ENCODE measurements at regions not wholly inside any gene's neighbourhood (a gene's known extent, or its start where the extent isn't known, plus 50 kb on each side); places are given as distances from the start of the nearest gene placed in this dataset.

DNA sequence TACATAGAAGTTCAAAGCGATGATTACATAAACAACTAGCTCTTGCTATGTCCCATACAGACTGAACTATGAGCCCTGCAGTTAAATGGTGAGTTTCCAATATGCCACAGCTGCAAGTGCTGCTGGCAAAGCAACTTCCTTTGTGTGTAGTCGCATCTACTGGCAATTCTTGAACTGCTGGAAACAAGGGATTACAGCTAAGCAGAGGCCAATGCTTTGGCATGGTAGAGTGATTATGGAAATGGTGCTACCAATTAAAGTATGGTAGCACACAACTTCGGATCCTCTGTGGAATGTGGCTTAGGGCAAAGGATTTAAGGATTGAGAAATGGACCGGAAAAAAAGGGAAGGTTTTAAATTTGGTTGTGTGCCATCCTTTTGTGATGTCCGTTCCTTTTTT lies 856.6 kb downstream of the MAT2B start:
- intact Hi-C loops (cut with DNase I): no loop called here
- DNase-seq (no peak), ATAC-seq (no peak)

DNA sequence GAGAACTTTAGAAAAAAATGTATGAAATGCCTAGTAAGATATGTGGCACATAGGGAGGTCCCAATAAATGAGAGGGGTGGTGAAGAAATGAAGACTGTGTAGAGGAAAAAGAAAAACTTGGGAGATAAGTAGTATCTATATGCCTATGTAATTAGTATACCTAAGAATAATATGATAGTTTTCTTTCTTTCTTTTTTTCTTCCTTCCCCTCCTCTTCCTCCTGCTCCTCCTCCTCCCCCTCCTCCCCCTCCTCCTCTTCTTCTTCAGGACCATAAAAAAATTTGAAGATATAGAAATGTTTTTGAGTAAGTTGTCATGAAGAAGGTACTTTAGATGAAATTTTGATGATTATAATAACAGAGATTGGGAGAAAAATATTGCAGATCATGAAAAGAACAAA lies 857.4 kb downstream of the MAT2B start:
- ATAC-seq (no peak), DNase-seq (no peak)
- intact Hi-C loops (cut with DNase I): no loop called here

GRCh38 chr5:164364237-164365208 lies 859.1 kb downstream of the MAT2B start:
- intact Hi-C loops (cut with DNase I): no loop called here
- ATAC-seq (no peak), DNase-seq (no peak)

DNA sequence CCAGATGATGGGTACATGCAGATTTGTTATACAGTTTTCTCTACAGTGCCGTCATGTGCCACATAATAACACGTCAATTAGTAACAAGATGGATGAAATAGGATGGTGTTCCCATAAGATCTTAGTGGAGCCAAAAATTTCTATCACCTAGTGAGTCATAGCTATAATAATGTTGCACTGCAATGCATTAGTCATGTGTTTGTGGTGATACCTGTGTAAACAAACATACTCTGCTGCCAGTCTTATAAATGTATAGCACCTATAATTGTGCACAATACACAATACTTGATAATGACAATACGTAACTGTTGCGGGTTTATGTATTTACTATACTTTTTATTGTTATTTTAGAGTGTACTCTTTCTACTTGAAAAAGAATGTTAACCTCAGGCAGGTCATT lies 865.4 kb downstream of the MAT2B start:
- intact Hi-C loops (cut with DNase I): no loop called here
- ATAC-seq (no peak), DNase-seq (no peak)

- ATAC-seq (no peak), DNase-seq (no peak)
- intact Hi-C loops (cut with DNase I): no loop called here
These were observed 867.5 kb downstream of the MAT2B start for GRCh38 chr5:164372892-164373291.

- ATAC-seq (no peak), DNase-seq (no peak)
- intact Hi-C loops (cut with DNase I): no loop called here
These were observed 868.5 kb downstream of the MAT2B start for GRCh38 chr5:164373876-164374275.

- intact Hi-C loops (cut with DNase I): no loop called here
- no peak for DNase-seq
- ATAC-seq: no peak
These were observed 869.6 kb downstream of the MAT2B start for GRCh38 chr5:164375051-164375450.

- ATAC-seq: no peak
- no peak for DNase-seq
- intact Hi-C loops (cut with DNase I): no loop called here
These were observed 871.4 kb downstream of the MAT2B start for GRCh38 chr5:164376843-164377242.

DNA sequence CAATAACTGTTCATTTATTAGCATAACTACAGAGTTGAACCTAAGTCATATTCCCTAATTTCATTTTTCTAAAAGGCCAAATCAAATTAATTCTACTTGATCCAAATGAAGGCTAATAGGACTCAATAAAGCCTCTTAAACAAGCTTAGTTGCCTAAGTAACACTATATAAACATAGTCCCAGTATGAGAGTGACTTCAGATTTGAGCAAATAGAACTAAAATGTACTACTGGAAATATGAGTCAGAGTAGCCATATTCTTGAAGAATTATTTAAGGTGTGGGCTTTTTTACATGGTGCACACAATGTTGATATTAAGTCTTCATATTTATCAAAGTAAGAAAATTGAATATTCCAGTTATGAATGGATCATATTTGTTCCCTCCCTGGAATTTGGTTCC lies 872.3 kb downstream of the MAT2B start:
- DNase-seq (no peak), ATAC-seq (no peak)
- intact Hi-C loops (cut with DNase I): no loop called here

- no peak for ATAC-seq
- intact Hi-C loops (cut with DNase I): no loop called here
- DNase-seq: no peak
These were observed 878.2 kb downstream of the MAT2B start for GRCh38 chr5:164383662-164384061.

GRCh38 chr5:164392531-164392930 lies 887.1 kb downstream of the MAT2B start:
- DNase-seq (no peak), ATAC-seq (no peak)
- intact Hi-C loops (cut with DNase I): no loop called here

DNA sequence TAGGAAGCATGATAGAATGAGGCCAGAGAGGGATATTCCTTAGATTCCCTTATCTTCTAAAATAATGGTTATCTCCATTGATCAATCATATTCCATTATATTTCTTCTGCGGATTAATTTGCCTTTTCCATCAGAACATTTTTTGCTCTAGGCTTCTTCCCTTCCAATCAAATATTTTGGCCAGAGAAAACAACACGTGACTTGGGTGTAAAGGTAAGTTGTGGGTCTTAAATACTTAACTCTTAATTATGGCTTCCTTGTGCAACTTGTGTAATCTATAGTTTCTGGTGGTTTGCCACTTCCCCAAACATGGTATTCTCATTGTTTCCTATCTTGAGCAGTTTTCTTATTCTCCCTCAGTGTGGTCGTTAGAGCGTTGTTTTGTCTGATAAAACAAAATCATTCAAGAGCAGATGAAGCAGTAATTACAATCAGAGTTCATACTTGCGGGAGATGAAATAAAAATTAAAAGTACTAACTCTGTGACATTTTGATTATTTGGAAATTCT lies 889.3 kb downstream of the MAT2B start:
- no peak for ATAC-seq
- intact Hi-C loops (cut with DNase I): no loop called here

DNA sequence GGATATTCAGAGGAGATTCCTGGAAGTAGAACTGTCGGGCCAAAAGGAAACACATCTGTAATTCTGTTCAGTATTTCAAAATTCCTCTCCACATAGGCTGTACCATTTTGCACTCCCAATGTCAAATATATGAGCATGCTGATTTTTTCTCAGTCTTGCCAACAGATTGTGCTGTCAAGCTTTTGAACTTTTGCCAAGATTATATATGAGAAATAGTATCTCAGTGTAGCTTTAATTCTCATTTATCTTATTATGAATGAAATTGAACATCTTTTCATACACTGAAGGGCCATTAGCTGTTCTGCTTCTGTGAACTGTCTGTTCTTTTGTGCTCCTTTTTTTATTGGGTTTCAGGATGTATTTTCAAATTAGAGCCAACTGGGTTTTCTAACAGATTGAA lies 907.1 kb downstream of the MAT2B start:
- intact Hi-C loops (cut with DNase I): no loop called here
- DNase-seq: no peak
- no peak for ATAC-seq

More for the DNA sequence above, 889.3 kb downstream of the MAT2B start:
- DNase-seq: no peak

DNA sequence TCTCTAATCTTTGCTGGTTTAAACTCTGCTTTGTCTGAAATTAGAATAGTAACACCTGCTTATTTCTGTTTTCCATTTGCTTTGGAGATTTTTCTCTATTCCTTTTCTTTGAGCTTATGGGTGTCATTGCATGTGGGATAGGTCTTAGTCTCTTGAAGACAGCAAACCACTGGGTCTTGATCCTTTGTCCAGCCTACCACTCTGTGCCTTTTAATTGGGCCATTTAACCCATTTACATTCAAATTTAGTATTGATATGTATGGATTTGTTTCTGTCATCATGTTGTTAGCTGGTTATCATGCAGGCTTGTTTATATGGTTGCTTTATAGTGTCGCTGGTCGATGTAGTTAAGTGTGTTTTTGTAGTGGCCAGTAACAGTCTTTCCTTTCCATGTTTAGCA lies 914.7 kb downstream of the MAT2B start:
- no peak for ATAC-seq
- intact Hi-C loops (cut with DNase I): no loop called here
- no peak for DNase-seq

GRCh38 chr5:164422400-164422799 lies 917.0 kb downstream of the MAT2B start:
- intact Hi-C loops (cut with DNase I): no loop called here
- DNase-seq: no peak
- ATAC-seq: no peak

- DNase-seq (no peak), ATAC-seq (no peak)
- intact Hi-C loops (cut with DNase I): no loop called here
These were observed 926.4 kb downstream of the MAT2B start for GRCh38 chr5:164431634-164432304.

- DNase-seq: no peak
- intact Hi-C loops (cut with DNase I): no loop called here
- no peak for ATAC-seq
These were observed 927.9 kb downstream of the MAT2B start for GRCh38 chr5:164433106-164433870.

GRCh38 chr5:164435576-164435975 lies 930.2 kb downstream of the MAT2B start:
- intact Hi-C loops (cut with DNase I): no loop called here
- DNase-seq: no peak
- ATAC-seq: no peak

- ATAC-seq: no peak
- intact Hi-C loops (cut with DNase I): no loop called here
These were observed 934.4 kb downstream of the MAT2B start for GRCh38 chr5:164439799-164440198.

GRCh38 chr5:164449460-164449859 lies 944.0 kb downstream of the MAT2B start:
- intact Hi-C loops (cut with DNase I): no loop called here
- ATAC-seq (no peak), DNase-seq (no peak)

More at GRCh38 chr5:164439799-164440198, 934.4 kb downstream of the MAT2B start:
- DNase-seq: no peak

All from left cardiac atrium (tissue), 4 donors.